ENCODE measurements at regions not wholly inside any gene's neighbourhood (a gene's known extent, or its start where the extent isn't known, plus 50 kb on each side); places are given as distances from the start of the nearest gene placed in this dataset.

DNA sequence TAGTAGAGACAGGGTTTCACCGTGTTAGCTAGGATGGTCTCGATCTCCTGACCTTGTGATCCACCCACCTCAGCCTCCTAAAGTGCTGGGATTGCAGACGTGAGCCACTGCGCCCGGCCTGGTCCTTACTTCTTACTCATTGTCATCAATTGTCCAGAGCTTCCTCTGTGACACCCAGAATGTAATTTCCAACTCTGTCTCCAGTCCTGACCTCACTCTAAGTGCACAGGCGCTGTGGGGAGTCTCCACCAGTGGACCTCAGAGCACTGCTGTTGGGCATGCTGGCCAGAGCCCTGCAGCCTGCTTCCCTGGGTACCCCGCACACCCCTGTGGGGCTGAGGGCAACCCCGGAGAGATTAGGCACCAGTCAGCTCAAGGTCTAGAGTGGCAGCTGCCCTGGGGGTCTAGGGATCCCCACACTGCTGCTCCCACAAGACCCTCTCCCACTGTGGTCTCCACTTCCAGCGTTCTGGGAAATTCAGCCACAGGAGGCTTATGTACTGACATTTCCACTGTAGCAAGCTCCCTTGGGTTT, 1140.3 kb downstream of the TBC1D22A start:
- CTCF ChIA-PET: no interaction called here
- intact Hi-C loops (cut with micrococcal nuclease): no loop called here
- H3K27ac Mint-ChIP-seq: no peak overlapping the region

DNA sequence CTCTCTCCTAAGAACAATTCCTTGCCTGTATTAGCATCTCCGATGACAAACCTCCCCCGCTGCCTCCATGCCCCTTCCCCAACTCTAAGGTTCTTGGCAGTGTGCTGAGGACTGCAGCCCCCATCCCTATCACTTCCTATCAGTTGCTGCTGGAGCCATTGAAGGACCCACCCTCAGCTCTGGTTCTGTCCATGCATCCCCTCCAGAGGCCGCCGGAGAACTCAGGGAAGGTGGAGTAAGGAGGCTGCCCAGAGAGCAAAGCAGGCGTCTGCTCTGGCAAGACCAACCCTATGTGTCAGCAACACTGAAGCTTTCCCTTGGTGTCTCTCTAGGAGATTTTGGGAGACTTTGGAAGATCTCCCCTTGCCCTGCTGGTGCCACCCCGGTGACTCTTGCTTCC, 1139.5 kb downstream of the TBC1D22A start:
- CTCF ChIA-PET: no interaction called here
- H3K4me3 Mint-ChIP-seq: no peak overlapping the region
- no peak for DNase-seq
- peaks cover 6% of the 10 kb centered on the region for H3K27me3 Mint-ChIP-seq (ENCODE audit: low read depth)
- H3K4me1 Mint-ChIP-seq (ENCODE audit: low read depth): no peaks in the 10 kb centered on the region
- intact Hi-C loops (cut with micrococcal nuclease): no loop called here
- no peak overlapping the region for H3K27ac Mint-ChIP-seq
- H3K36me3 Mint-ChIP-seq (ENCODE audit: low read depth): no peaks in the 10 kb centered on the region
- no peaks in the 10 kb centered on the region for H3K9me3 Mint-ChIP-seq

More for the DNA sequence above, 1140.3 kb downstream of the TBC1D22A start:
- no peak for DNase-seq
- H3K4me3 Mint-ChIP-seq: no peak overlapping the region
- H3K4me1 Mint-ChIP-seq (ENCODE audit: low read depth): no peaks in the 10 kb centered on the region
- peaks cover 6% of the 10 kb centered on the region for H3K27me3 Mint-ChIP-seq (ENCODE audit: low read depth)
- no peaks in the 10 kb centered on the region for H3K9me3 Mint-ChIP-seq
- H3K36me3 Mint-ChIP-seq (ENCODE audit: low read depth): no peaks in the 10 kb centered on the region

DNA sequence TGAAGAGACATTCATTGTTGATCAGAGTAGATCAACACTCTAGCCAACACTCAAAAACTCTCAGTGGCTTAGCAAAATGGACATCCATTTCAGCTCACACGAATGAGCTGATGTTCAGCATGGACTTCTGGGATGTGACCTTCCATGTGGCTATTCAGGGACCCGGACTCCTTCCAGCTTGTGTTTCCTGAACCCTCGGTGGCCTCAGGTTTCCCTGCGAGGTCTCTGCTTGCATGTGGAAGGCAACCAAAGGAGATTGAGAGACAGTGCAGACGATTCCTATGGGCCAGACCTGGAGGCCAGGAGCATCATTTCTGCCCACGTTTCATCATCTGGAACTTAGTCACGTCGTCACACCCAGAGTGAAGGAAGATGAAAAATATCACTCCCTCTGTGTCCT, 1137.4 kb downstream of the TBC1D22A start:
- no peaks in the 10 kb centered on the region for H3K36me3 Mint-ChIP-seq (ENCODE audit: low read depth)
- no peak overlapping the region for H3K4me3 Mint-ChIP-seq
- intact Hi-C loops (cut with micrococcal nuclease): no loop called here
- H3K27ac Mint-ChIP-seq: no peak overlapping the region
- H3K27me3 Mint-ChIP-seq (ENCODE audit: low read depth): peaks cover 6% of the 10 kb centered on the region
- CTCF ChIA-PET: no interaction called here
- no peaks in the 10 kb centered on the region for H3K4me1 Mint-ChIP-seq (ENCODE audit: low read depth)
- DNase-seq: no peak
- H3K9me3 Mint-ChIP-seq: peaks cover under 1% of the 10 kb centered on the region

DNA sequence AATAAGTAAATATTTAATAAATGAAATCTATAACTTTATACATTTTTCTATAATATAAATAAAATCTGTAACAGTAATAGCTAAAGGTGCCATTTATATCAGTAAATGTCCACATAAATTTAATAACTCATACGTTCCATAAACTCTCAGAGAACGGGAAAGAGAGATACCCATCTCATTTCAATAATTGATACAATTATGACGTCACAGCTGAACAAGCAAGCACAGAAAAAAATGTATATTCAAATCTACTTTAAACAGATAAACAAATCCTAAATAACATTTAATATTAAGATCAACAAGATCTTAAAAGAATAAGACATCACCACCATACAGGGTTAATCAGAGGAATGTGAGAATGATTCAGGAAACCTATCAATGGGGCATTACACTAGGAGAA, 1136.5 kb downstream of the TBC1D22A start:
- H3K4me3 Mint-ChIP-seq: no peak overlapping the region
- no peaks in the 10 kb centered on the region for H3K36me3 Mint-ChIP-seq (ENCODE audit: low read depth)
- DNase-seq: no peak
- H3K27ac Mint-ChIP-seq: no peak overlapping the region
- H3K4me1 Mint-ChIP-seq (ENCODE audit: low read depth): no peaks in the 10 kb centered on the region
- CTCF ChIA-PET: no interaction called here
- intact Hi-C loops (cut with micrococcal nuclease): no loop called here
- H3K27me3 Mint-ChIP-seq (ENCODE audit: low read depth): peaks cover 6% of the 10 kb centered on the region
- peaks cover 2% of the 10 kb centered on the region for H3K9me3 Mint-ChIP-seq

DNA sequence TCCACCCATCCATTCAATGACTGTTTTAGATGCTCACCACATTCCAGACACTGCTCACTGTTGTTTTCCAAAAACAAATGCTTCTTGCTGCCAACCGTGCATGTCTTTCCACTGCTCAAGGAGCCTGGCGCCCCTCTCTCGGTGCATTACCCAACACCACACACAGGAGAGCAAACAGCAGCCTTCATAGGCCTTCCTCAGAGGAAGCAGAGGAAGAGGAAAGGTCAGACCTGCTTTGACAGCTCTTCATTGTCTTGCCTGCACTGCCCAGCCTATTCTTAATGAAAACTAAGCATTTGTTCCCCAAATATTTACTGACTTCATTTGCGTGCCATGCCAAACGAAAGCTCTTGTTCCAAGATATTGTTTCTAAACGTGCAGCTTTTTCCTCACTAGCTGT, 1129.2 kb downstream of the TBC1D22A start:
- DNase-seq: no peak
- H3K27me3 Mint-ChIP-seq (ENCODE audit: low read depth): peaks cover 7% of the 10 kb centered on the region
- no peaks in the 10 kb centered on the region for H3K36me3 Mint-ChIP-seq (ENCODE audit: low read depth)
- peaks cover 5% of the 10 kb centered on the region for H3K9me3 Mint-ChIP-seq
- CTCF ChIA-PET: no interaction called here
- intact Hi-C loops (cut with micrococcal nuclease): no loop called here
- H3K27ac Mint-ChIP-seq: no peak overlapping the region
- no peak overlapping the region for H3K4me3 Mint-ChIP-seq
- no peaks in the 10 kb centered on the region for H3K4me1 Mint-ChIP-seq (ENCODE audit: low read depth)

DNA sequence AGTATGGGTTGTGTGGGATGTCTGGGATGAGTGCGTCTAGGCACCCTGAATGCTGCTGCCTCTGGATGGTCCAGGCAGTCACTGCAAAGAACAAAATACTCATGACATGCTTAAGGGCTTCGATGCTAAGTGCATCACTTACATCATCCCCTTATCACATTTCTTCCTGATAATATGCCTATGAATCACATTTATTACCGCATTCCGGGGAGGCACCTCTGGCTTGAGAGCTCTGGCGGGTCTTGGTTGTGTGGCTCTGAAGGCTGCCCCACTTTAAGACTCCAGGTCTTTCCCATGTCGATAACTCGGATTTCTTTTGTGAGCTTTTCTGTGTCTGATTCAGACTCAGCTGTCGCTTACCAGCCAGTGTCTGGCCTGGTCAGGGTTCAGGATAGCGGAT, 1126.4 kb downstream of the TBC1D22A start:
- intact Hi-C loops (cut with micrococcal nuclease): no loop called here
- no peaks in the 10 kb centered on the region for H3K36me3 Mint-ChIP-seq (ENCODE audit: low read depth)
- H3K4me3 Mint-ChIP-seq: no peak overlapping the region
- no peak overlapping the region for H3K27ac Mint-ChIP-seq
- DNase-seq: no peak
- H3K27me3 Mint-ChIP-seq (ENCODE audit: low read depth): peaks cover 11% of the 10 kb centered on the region
- H3K9me3 Mint-ChIP-seq: peaks cover 3% of the 10 kb centered on the region
- CTCF ChIA-PET: no interaction called here
- no peaks in the 10 kb centered on the region for H3K4me1 Mint-ChIP-seq (ENCODE audit: low read depth)

DNA sequence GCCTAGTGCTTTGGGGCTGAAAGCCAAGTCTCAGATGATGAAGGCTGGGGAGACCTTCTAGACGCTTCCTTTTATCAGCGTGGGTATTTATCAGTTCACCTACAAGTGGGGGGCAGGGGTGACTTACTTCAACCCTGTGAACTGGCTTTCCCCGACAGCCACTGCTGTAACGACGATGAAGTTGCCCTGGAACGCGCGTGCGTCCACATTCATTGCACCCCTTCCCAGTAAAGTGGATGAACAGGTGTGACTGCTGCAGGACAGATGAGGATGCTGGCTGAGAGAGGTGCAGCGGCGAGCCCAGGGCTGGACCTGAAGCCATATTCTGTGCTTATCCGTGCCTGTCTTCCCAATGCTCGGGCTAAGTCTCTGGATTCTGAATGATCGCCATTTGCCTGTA, 1122.3 kb downstream of the TBC1D22A start:
- Mint-ChIP-seq H3K4me1 (ENCODE audit: low read depth) (no peaks in the 10 kb centered on the region), H3K36me3 (ENCODE audit: low read depth) (no peaks in the 10 kb centered on the region), H3K27ac (no peak overlapping the region), H3K9me3 (no peaks in the 10 kb centered on the region), H3K4me3 (no peak overlapping the region), H3K27me3 (ENCODE audit: low read depth) (peaks cover 5% of the 10 kb centered on the region)
- intact Hi-C loops (cut with micrococcal nuclease): no loop called here
- CTCF ChIA-PET: no interaction called here
- DNase-seq: no peak

DNA sequence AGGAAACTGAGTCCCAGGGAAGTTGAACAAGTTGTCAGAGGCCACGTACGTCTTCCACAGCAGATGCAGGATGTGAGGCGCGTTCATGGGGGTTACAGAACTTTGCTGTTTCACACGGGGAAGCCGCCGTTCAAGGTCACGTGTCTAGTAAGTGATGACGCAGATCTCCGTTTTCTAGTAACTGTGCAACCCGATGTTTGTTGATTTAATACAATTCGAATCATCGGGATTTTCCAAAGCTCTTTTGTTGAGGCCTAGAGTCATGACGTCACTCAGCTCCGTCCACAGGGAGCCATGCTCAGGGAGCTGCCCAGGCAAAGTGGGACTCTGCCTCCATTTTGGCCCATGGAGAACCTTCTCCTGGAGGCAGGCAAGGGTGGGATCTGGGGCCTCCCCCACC, 1121.8 kb downstream of the TBC1D22A start:
- intact Hi-C loops (cut with micrococcal nuclease): no loop called here
- Mint-ChIP-seq H3K4me3 (no peak overlapping the region), H3K4me1 (ENCODE audit: low read depth) (no peaks in the 10 kb centered on the region), H3K27me3 (ENCODE audit: low read depth) (peaks cover 5% of the 10 kb centered on the region), H3K36me3 (ENCODE audit: low read depth) (no peaks in the 10 kb centered on the region), H3K27ac (no peak overlapping the region), H3K9me3 (no peaks in the 10 kb centered on the region)
- no peak for DNase-seq
- CTCF ChIA-PET: no interaction called here

DNA sequence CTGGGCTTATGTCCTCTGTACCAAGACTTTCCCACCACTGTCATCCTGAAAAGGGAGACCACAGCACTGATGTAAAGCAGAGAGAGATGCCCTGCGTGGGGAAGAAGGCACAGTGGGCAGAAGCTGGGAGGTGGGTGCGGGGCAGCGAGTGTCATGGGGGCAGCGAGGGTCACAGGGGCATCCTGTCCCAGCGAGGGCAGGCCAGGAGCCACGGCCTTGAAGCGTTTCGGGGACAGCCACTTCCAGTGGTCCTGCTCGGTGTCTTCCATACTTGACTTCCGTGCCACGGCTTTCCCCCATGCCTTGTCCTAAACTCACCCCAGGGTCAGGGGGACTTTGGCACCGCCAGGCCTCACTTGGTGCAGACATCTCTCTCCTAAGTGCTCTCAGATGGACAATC, 1121.3 kb downstream of the TBC1D22A start:
- Mint-ChIP-seq H3K4me1 (ENCODE audit: low read depth) (no peaks in the 10 kb centered on the region), H3K27ac (no peak overlapping the region), H3K36me3 (ENCODE audit: low read depth) (no peaks in the 10 kb centered on the region), H3K27me3 (ENCODE audit: low read depth) (peaks cover 5% of the 10 kb centered on the region), H3K9me3 (no peaks in the 10 kb centered on the region), H3K4me3 (no peak overlapping the region)
- CTCF ChIA-PET: no interaction called here
- no peak for DNase-seq
- intact Hi-C loops (cut with micrococcal nuclease): no loop called here

DNA sequence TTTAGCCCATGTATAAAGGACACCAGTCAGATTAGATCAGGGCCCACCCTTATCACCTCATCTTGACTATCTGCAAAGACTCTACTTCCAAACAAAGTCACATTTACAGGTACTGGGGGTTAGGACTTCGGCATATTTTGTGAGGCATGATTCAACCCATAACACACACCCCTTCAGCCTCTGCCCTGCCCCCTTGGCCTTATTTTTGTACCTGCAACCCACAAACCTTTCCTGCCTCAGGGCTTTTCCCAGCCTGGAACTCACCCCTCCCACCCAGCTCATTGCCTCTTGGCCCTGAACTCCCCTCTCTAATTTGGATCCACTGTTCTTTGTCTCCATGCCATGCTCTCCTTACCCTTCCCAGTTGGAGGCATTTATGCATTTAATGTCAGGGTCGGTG, 1116.9 kb downstream of the TBC1D22A start:
- H3K27me3 Mint-ChIP-seq (ENCODE audit: low read depth): peaks cover 9% of the 10 kb centered on the region
- CTCF ChIA-PET: interaction anchor here (0.9 kb wide), 1 partner anchor 25 kb away, joined by 3 read pairs; no protein-coding TSS in a partner anchor
- no peak overlapping the region for H3K27ac Mint-ChIP-seq
- no peak for DNase-seq
- H3K36me3 Mint-ChIP-seq (ENCODE audit: low read depth): no peaks in the 10 kb centered on the region
- no peaks in the 10 kb centered on the region for H3K9me3 Mint-ChIP-seq
- intact Hi-C loops (cut with micrococcal nuclease): no loop called here
- H3K4me1 Mint-ChIP-seq (ENCODE audit: low read depth): no peaks in the 10 kb centered on the region
- H3K4me3 Mint-ChIP-seq: no peak overlapping the region

DNA sequence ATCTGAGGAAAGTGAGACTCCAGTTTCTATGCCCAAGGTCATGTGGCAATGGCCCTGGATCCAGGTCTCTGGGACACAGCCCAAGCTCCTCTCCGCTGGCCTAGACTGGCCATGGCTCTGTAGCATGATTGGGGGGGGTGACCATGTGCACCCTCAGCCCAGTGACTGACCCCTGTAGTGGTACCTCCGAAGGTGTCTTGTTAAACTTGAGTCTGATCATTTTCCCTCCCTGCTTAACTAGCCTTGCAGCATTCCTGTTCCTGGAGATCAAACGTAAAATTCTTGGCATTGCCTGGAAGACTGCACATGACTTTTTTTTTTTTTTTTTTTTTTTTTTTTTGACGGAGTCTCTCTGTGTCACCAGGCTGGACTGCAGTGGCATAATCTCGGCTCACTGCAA, 1116.0 kb downstream of the TBC1D22A start:
- DNase-seq: no peak
- H3K4me1 Mint-ChIP-seq (ENCODE audit: low read depth): no peaks in the 10 kb centered on the region
- H3K36me3 Mint-ChIP-seq (ENCODE audit: low read depth): no peaks in the 10 kb centered on the region
- no peaks in the 10 kb centered on the region for H3K9me3 Mint-ChIP-seq
- CTCF ChIA-PET: no interaction called here
- intact Hi-C loops (cut with micrococcal nuclease): no loop called here
- peaks cover 9% of the 10 kb centered on the region for H3K27me3 Mint-ChIP-seq (ENCODE audit: low read depth)
- no peak overlapping the region for H3K27ac Mint-ChIP-seq
- no peak overlapping the region for H3K4me3 Mint-ChIP-seq

DNA sequence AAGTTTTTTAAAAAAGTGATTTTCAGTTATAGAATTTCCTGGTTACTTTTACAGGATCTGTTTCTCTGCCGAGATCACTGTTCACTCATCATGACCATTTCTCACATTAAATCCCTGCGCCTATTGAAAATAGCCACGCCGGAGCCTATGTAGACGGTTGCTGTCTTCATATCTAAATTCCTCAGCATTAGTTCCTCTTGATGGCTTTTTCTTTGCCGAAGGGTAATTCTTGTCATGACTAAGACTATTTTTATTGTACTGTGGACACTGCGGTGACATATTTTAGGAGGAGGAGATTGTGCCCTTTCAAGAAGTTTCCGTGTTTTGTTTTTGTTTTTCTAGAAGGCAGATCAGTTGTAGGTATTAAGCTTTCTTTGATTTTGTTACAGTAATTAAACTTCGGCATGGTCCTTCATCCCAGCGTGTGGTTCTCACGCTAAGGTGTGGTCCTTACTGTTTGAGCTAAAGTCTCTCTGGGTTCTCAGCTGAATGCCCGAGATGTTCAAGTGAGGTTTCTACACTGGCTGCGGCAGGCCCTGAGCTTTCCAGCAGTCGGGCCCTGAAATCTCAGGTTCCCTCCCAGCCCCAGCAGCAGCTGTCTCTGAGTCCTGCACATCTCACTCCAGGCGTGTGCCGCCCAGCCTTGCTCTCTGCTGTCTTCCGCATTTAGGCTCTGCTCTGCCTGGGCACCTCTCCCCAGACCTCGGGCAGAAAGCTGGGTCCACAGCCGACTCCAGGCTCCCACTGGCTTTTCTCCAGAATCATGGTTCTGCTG, 1110.5 kb downstream of the TBC1D22A start:
- CTCF ChIA-PET: no interaction called here
- Mint-ChIP-seq H3K4me1 (ENCODE audit: low read depth) (no peaks in the 10 kb centered on the region), H3K9me3 (no peaks in the 10 kb centered on the region), H3K27me3 (ENCODE audit: low read depth) (peaks cover 10% of the 10 kb centered on the region), H3K27ac (no peak overlapping the region), H3K36me3 (ENCODE audit: low read depth) (no peaks in the 10 kb centered on the region), H3K4me3 (no peak overlapping the region)
- intact Hi-C loops (cut with micrococcal nuclease): no loop called here
- DNase-seq: no peak

DNA sequence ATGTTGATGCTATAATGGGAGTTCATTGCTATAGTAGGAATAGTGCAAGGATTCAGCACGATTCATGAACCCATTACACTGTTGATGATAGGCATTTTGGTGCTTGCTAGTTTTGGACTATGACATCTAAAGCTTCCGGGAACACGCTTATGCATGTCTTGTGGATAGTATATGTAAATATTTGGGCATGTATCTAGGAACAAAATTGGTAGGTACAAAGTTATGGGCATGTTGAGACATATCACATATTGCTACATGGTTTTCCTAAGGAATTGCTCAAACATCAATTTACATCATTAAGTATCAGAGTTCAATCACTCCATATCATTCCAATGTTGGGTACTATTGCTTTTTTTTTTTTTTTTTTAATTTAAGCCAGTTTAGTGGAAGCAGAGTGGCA, 1103.2 kb downstream of the TBC1D22A start:
- Mint-ChIP-seq H3K9me3 (no peaks in the 10 kb centered on the region), H3K36me3 (ENCODE audit: low read depth) (no peaks in the 10 kb centered on the region), H3K27me3 (ENCODE audit: low read depth) (peaks cover 9% of the 10 kb centered on the region), H3K27ac (no peak overlapping the region), H3K4me3 (no peak overlapping the region), H3K4me1 (ENCODE audit: low read depth) (no peaks in the 10 kb centered on the region)
- DNase-seq: no peak
- CTCF ChIA-PET: no interaction called here
- intact Hi-C loops (cut with micrococcal nuclease): no loop called here

Measured in activated naive CD4-positive, alpha-beta T cell treated with anti-CD3 and anti-CD28 coated beads for 36 hours (primary cell).